ENCODE measurements at regions not wholly inside any gene's neighbourhood (a gene's known extent, or its start where the extent isn't known, plus 50 kb on each side); places are given as distances from the start of the nearest gene placed in this dataset.

DNA sequence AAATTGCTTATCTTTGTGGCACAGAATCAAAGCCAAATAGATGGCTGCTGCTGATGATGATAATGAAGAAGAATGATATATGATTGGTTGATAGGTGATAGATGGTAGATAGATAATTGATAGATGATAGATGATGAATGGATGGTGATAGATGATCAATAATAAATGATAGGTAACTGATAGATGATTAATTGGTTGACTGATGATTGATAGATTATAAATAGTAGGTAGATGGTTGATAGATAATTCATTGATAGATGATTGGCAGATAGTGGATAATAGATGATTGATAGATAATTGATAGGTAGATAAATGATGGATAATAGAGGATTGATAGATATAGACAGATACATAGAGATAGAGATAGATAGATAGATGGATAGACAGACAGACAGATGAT is 430.2 kb downstream of the EIPR1 start:
- H3K27me3 ChIP-seq: no peaks in the 10 kb centered on the region
- no peaks in the 10 kb centered on the region for H3K4me1 ChIP-seq
- no peaks in the 10 kb centered on the region for H3K9me3 ChIP-seq
- in situ Hi-C loops (cut with MboI; ENCODE audit: low pct_ligation_motif_present in 1 of 4, low pct_unique_long_range_greater_than_20kb in 1 of 4, low sequenced_read_pairs in 3 of 4) (no loop called here), intact Hi-C loops (cut with DNase I; ENCODE audit: low total_unique reads) (no loop called here)
- TF ChIP-seq EP300 (IDR thresholded peaks at IDR 0.05; ENCODE audit: low read depth): no peak
- TF ChIP-seq, protein P1, sequence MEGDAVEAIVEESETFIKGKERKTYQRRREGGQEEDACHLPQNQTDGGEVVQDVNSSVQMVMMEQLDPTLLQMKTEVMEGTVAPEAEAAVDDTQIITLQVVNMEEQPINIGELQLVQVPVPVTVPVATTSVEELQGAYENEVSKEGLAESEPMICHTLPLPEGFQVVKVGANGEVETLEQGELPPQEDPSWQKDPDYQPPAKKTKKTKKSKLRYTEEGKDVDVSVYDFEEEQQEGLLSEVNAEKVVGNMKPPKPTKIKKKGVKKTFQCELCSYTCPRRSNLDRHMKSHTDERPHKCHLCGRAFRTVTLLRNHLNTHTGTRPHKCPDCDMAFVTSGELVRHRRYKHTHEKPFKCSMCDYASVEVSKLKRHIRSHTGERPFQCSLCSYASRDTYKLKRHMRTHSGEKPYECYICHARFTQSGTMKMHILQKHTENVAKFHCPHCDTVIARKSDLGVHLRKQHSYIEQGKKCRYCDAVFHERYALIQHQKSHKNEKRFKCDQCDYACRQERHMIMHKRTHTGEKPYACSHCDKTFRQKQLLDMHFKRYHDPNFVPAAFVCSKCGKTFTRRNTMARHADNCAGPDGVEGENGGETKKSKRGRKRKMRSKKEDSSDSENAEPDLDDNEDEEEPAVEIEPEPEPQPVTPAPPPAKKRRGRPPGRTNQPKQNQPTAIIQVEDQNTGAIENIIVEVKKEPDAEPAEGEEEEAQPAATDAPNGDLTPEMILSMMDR (IDR thresholded peaks at IDR 0.05): no peak
- no peak for TF ChIP-seq POLR2A (IDR thresholded peaks at IDR 0.05)
- no peak for TF ChIP-seq POLR2AphosphoS5 (IDR thresholded peaks at IDR 0.05)
- H3K27ac ChIP-seq: no peak overlapping the region
- no peak overlapping the region for H3K4me3 ChIP-seq
- H3K36me3 ChIP-seq: no peaks in the 10 kb centered on the region
- no peak for DNase-seq

DNA sequence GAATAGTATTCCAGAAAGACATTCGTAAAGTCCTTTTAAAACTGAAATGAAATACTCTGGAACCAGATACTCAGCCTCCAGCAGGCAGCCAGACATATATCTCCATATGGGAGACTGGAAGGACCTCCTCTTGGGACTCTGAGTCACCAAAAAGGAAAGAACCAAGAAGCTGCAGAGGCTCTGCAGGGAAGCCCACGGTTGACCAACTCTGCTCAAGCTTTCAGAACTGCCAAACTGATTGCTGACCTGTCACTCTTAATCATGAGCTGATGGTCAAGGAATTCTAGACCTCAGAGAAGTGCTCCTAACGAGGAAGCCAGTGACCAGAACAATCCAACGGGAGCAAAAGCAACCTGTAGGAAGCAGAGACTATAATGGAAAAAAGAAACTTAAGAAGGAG is 434.7 kb downstream of the EIPR1 start:
- no peaks in the 10 kb centered on the region for H3K27me3 ChIP-seq
- H3K9me3 ChIP-seq: no peaks in the 10 kb centered on the region
- no peaks in the 10 kb centered on the region for H3K36me3 ChIP-seq
- H3K27ac ChIP-seq: no peak overlapping the region
- H3K4me3 ChIP-seq: no peak overlapping the region
- DNase-seq: no peak
- H3K4me1 ChIP-seq: no peaks in the 10 kb centered on the region
- intact Hi-C loops (cut with DNase I; ENCODE audit: low total_unique reads) (no loop called here), in situ Hi-C loops (cut with MboI; ENCODE audit: low pct_ligation_motif_present in 1 of 4, low pct_unique_long_range_greater_than_20kb in 1 of 4, low sequenced_read_pairs in 3 of 4) (no loop called here)
- TF ChIP-seq, protein P1 (IDR thresholded peaks at IDR 0.05): no peak
- no peak for TF ChIP-seq POLR2A (IDR thresholded peaks at IDR 0.05)
- no peak for TF ChIP-seq EP300 (IDR thresholded peaks at IDR 0.05; ENCODE audit: low read depth)
- TF ChIP-seq POLR2AphosphoS5 (IDR thresholded peaks at IDR 0.05): no peak
- 68 to 80% methylated on average over 2 to 4 of the region's 4 CpGs for WGBS, 2 donors (ENCODE audit: low coverage in 1 of 2)

DNA sequence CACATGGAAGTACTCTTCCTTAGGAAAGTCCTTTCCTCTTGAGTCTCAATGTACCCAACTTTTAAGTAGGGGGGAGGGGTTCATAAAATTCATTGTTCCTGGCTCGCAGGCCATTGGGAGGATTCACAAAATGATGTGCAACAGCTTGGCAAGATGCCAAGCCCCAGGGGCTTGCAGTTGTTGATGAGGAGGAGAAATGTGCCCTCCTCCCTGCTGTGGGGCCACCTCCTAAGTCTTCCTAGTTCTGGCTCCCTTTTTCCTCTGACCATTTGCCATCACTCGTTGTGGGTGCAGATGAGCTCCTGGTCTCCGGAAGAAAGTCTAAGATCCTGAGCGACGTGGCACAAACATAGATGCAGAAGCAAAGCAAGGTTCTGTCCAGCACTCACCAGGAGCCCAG is 435.4 kb downstream of the EIPR1 start:
- no peaks in the 10 kb centered on the region for H3K27me3 ChIP-seq
- no peak overlapping the region for H3K27ac ChIP-seq
- TF ChIP-seq EP300 (IDR thresholded peaks at IDR 0.05; ENCODE audit: low read depth): no peak
- in situ Hi-C loops (cut with MboI; ENCODE audit: low pct_ligation_motif_present in 1 of 4, low pct_unique_long_range_greater_than_20kb in 1 of 4, low sequenced_read_pairs in 3 of 4): no loop called here
- intact Hi-C loops (cut with DNase I; ENCODE audit: low total_unique reads): no loop called here
- 84% methylated on average over 5 of the region's 5 CpGs; no CpG with 5 or more reads in 1 of the 2 donors for WGBS, 2 donors (ENCODE audit: low coverage in 1 of 2)
- no peaks in the 10 kb centered on the region for H3K4me1 ChIP-seq
- DNase-seq: no peak
- no peak overlapping the region for H3K4me3 ChIP-seq
- no peaks in the 10 kb centered on the region for H3K36me3 ChIP-seq
- H3K9me3 ChIP-seq: no peaks in the 10 kb centered on the region

DNA sequence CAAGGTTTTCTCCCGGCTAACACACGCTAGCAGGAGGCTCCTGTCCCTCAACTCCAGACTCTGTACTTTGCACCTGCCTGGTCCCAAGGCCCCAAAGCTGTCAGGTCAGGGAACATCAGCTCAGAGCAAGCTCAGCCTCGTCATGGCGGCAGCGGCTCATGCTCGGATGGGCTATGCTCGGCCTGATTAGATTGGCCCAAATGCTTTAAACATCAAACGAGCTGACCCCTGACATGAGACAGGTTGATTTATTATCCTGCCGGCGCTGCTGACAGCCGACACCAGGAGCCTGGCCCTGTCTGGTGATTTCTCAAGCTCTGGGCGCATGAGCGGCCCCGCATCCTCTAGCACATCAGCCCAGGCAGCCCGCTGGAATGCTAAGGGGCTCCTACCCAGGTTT is 436.4 kb downstream of the EIPR1 start:
- 51% methylated on average over 15 of the region's 15 CpGs; no CpG with 5 or more reads in 1 of the 2 donors for WGBS, 2 donors (ENCODE audit: low coverage in 1 of 2)
- intact Hi-C loops (cut with DNase I; ENCODE audit: low total_unique reads): no loop called here
- TF ChIP-seq, protein P1 (IDR thresholded peaks at IDR 0.05): no peak
- no peak for TF ChIP-seq POLR2AphosphoS5 (IDR thresholded peaks at IDR 0.05)
- no peak for TF ChIP-seq EP300 (IDR thresholded peaks at IDR 0.05; ENCODE audit: low read depth)
- TF ChIP-seq POLR2A (IDR thresholded peaks at IDR 0.05): no peak
- DNase-seq: no peak
- Histone ChIP-seq H3K27me3 (no peaks in the 10 kb centered on the region), H3K4me1 (no peaks in the 10 kb centered on the region), H3K4me3 (no peak overlapping the region), H3K9me3 (no peaks in the 10 kb centered on the region), H3K36me3 (no peaks in the 10 kb centered on the region), H3K27ac (no peak overlapping the region)
- in situ Hi-C loops (cut with MboI; ENCODE audit: low pct_ligation_motif_present in 1 of 4, low pct_unique_long_range_greater_than_20kb in 1 of 4, low sequenced_read_pairs in 3 of 4): no loop called here

DNA sequence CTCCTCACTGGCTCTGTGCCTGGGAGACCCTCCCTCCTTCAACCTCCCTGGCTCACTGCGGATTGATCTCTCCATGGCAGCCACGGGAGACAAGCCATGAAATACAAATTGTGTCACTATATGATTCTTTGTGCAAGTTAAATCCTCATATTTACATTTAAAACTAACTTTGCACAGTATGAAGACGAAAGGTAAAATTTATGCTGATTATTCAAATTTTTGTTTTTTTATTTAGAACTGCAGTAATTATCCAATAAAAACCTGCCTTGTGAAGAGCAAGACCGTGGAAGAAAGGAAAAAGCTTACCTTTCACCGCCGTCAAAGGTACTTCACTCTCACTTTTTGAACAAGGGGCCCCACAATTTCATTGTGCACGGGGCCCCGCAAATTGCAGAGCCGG is 436.9 kb downstream of the EIPR1 start:
- DNase-seq: no peak
- 86 to 92% methylated on average over 6 to 9 of the region's 9 CpGs for WGBS, 2 donors (ENCODE audit: low coverage in 1 of 2)
- TF ChIP-seq EP300 (IDR thresholded peaks at IDR 0.05; ENCODE audit: low read depth) (no peak), POLR2AphosphoS5 (IDR thresholded peaks at IDR 0.05) (no peak), POLR2A (IDR thresholded peaks at IDR 0.05) (no peak)
- TF ChIP-seq, protein P1 (IDR thresholded peaks at IDR 0.05): no peak
- Histone ChIP-seq H3K27ac (no peak overlapping the region), H3K4me1 (no peaks in the 10 kb centered on the region), H3K27me3 (no peaks in the 10 kb centered on the region), H3K36me3 (no peaks in the 10 kb centered on the region), H3K9me3 (no peaks in the 10 kb centered on the region), H3K4me3 (no peak overlapping the region)
- in situ Hi-C loops (cut with MboI; ENCODE audit: low pct_ligation_motif_present in 1 of 4, low pct_unique_long_range_greater_than_20kb in 1 of 4, low sequenced_read_pairs in 3 of 4) (no loop called here), intact Hi-C loops (cut with DNase I; ENCODE audit: low total_unique reads) (no loop called here)
